ENCODE measurements at regions not wholly inside any gene's neighbourhood (a gene's known extent, or its start where the extent isn't known, plus 50 kb on each side); places are given as distances from the start of the nearest gene placed in this dataset.

DNA sequence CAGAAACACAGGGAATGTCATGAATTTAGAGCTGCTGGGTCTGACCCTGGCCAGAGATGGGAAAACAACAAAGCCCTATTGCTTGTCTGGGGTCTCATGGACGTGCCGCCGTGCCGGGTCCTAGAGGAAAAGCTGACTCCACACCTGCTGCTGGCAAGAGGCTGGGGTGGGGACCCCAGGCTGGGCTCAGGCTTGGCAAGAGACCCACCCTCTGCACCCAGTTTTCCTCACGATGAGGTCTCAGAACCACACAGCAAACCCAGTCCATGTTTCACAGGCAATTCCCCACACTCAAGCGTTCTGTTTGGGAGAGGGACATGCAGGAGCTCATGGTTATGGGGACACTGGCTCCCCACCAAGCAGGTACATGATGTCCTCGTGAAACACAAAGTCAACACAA is 367.3 kb upstream of the SALL3 start:
- no peaks in the 10 kb centered on the region for H3K79me2 ChIP-seq (ENCODE audit: low read length)
- no peak overlapping the region for H3K9ac ChIP-seq (ENCODE audit: low read length)
- no peaks in the 10 kb centered on the region for H3K4me1 ChIP-seq (ENCODE audit: low read length)
- H3K27ac ChIP-seq (ENCODE audit: low read length): no peak overlapping the region
- H3K27me3 ChIP-seq (ENCODE audit: low read depth, low read length): no peaks in the 10 kb centered on the region
- no peaks in the 10 kb centered on the region for H3K9me3 ChIP-seq (ENCODE audit: insufficient read depth, low read length)
- no peak overlapping the region for H3K4me3 ChIP-seq (ENCODE audit: low read length)
- no peaks in the 10 kb centered on the region for H4K20me1 ChIP-seq (ENCODE audit: insufficient read depth, low read length)
- no peak for TF ChIP-seq EZH2phosphoT487 (IDR thresholded peaks at IDR 0.05; ENCODE audit: low read depth)
- TF ChIP-seq, protein P1, sequence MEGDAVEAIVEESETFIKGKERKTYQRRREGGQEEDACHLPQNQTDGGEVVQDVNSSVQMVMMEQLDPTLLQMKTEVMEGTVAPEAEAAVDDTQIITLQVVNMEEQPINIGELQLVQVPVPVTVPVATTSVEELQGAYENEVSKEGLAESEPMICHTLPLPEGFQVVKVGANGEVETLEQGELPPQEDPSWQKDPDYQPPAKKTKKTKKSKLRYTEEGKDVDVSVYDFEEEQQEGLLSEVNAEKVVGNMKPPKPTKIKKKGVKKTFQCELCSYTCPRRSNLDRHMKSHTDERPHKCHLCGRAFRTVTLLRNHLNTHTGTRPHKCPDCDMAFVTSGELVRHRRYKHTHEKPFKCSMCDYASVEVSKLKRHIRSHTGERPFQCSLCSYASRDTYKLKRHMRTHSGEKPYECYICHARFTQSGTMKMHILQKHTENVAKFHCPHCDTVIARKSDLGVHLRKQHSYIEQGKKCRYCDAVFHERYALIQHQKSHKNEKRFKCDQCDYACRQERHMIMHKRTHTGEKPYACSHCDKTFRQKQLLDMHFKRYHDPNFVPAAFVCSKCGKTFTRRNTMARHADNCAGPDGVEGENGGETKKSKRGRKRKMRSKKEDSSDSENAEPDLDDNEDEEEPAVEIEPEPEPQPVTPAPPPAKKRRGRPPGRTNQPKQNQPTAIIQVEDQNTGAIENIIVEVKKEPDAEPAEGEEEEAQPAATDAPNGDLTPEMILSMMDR (IDR thresholded peaks at IDR 0.05; ENCODE audit: low read depth, low read length): no peak
- no peak overlapping the region for H3K4me2 ChIP-seq (ENCODE audit: low read length)
- H2AFZ ChIP-seq (ENCODE audit: low read depth, low read length): no peak overlapping the region
- H3K36me3 ChIP-seq (replicated peaks; ENCODE audit: low read depth, low read length): no peaks in the 10 kb centered on the region

DNA sequence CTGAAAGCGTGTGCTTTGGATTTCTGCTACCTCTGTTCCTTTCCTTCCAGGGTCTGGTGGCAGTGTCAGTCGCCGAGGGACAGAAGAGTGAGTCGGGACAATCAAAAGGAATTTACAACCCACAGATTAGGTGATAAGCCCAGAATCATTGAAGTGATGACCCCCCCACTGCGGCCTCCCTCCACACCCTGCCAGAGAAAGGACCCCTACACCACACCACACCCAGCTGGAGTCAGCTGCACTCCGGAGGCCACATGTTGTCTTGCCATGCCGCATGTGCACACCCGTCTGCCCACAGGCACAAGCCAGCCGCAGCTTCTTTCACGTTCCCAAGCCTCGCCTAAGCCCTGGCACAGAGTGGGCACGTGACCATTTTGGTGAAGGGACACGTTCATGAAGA is 366.8 kb upstream of the SALL3 start:
- no peak overlapping the region for H3K4me2 ChIP-seq (ENCODE audit: low read length)

DNA sequence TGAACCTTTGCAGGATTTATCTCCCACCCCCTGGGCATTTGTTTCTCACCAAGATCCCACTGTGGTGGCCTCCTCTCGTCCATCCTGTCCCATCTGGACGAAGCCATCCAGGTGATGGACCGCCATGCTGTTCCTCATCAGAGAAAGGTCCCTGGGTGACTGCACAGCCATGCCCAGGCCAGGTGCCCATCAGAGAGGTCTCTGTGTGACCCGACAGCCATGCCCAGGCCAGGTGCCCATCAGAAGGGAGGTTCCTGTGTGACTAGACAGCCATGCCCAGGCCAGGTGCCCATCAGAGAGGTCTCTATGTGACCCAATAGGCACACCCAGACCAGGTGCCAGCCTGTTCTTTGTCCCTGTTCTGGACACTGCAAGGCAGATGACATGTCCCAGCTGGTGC is 360.9 kb upstream of the SALL3 start:
- Histone ChIP-seq H3K9me3 (ENCODE audit: insufficient read depth, low read length) (no peaks in the 10 kb centered on the region), H2AFZ (ENCODE audit: low read depth, low read length) (no peak overlapping the region), H3K4me2 (ENCODE audit: low read length) (no peak overlapping the region), H3K36me3 (replicated peaks; ENCODE audit: low read depth, low read length) (no peaks in the 10 kb centered on the region), H3K4me3 (ENCODE audit: low read length) (no peak overlapping the region), H4K20me1 (ENCODE audit: insufficient read depth, low read length) (no peaks in the 10 kb centered on the region), H3K9ac (ENCODE audit: low read length) (no peak overlapping the region), H3K79me2 (ENCODE audit: low read length) (no peaks in the 10 kb centered on the region), H3K27ac (ENCODE audit: low read length) (no peak overlapping the region), H3K27me3 (ENCODE audit: low read depth, low read length) (no peaks in the 10 kb centered on the region), H3K4me1 (ENCODE audit: low read length) (no peaks in the 10 kb centered on the region)
- TF ChIP-seq, protein P1 (IDR thresholded peaks at IDR 0.05; ENCODE audit: low read depth, low read length): no peak
- TF ChIP-seq EZH2phosphoT487 (IDR thresholded peaks at IDR 0.05; ENCODE audit: low read depth): no peak

More for the DNA sequence above, 366.8 kb upstream of the SALL3 start:
- H3K27me3 ChIP-seq (ENCODE audit: low read depth, low read length): no peaks in the 10 kb centered on the region
- H3K79me2 ChIP-seq (ENCODE audit: low read length): no peaks in the 10 kb centered on the region
- no peaks in the 10 kb centered on the region for H3K9me3 ChIP-seq (ENCODE audit: insufficient read depth, low read length)
- no peaks in the 10 kb centered on the region for H3K4me1 ChIP-seq (ENCODE audit: low read length)
- no peak overlapping the region for H2AFZ ChIP-seq (ENCODE audit: low read depth, low read length)
- H4K20me1 ChIP-seq (ENCODE audit: insufficient read depth, low read length): no peaks in the 10 kb centered on the region
- TF ChIP-seq, protein P1 (IDR thresholded peaks at IDR 0.05; ENCODE audit: low read depth, low read length): no peak
- no peak for TF ChIP-seq EZH2phosphoT487 (IDR thresholded peaks at IDR 0.05; ENCODE audit: low read depth)
- H3K27ac ChIP-seq (ENCODE audit: low read length): no peak overlapping the region
- H3K4me3 ChIP-seq (ENCODE audit: low read length): no peak overlapping the region
- no peaks in the 10 kb centered on the region for H3K36me3 ChIP-seq (replicated peaks; ENCODE audit: low read depth, low read length)
- no peak overlapping the region for H3K9ac ChIP-seq (ENCODE audit: low read length)

DNA sequence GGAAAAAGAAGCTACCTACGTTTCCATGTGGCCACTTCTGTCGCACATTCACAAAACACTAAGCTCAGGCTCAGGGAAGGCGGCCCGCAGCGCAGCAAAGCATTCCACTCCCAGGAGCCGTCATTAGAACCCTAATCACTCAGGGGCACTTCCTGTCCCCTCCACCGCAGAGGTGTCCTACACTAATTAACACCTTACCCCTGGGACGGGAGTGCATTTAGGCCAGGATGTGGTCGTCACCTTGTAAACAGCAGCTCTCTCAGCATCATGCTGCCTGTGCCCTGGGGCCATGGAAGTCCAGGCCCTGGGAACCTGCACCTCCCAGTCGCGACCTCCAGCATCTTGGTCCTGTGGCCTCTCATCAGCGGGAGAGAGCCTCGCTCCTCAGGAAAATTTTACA is 359.8 kb upstream of the SALL3 start:
- Histone ChIP-seq H4K20me1 (ENCODE audit: insufficient read depth, low read length) (no peaks in the 10 kb centered on the region), H3K27me3 (ENCODE audit: low read depth, low read length) (no peaks in the 10 kb centered on the region), H3K4me3 (ENCODE audit: low read length) (no peak overlapping the region), H3K9me3 (ENCODE audit: insufficient read depth, low read length) (no peaks in the 10 kb centered on the region), H3K9ac (ENCODE audit: low read length) (no peak overlapping the region), H3K4me1 (ENCODE audit: low read length) (no peaks in the 10 kb centered on the region), H3K36me3 (replicated peaks; ENCODE audit: low read depth, low read length) (no peaks in the 10 kb centered on the region), H3K4me2 (ENCODE audit: low read length) (no peak overlapping the region), H3K79me2 (ENCODE audit: low read length) (no peaks in the 10 kb centered on the region), H3K27ac (ENCODE audit: low read length) (no peak overlapping the region), H2AFZ (ENCODE audit: low read depth, low read length) (no peak overlapping the region)
- no peak for TF ChIP-seq EZH2phosphoT487 (IDR thresholded peaks at IDR 0.05; ENCODE audit: low read depth)
- TF ChIP-seq, protein P1 (IDR thresholded peaks at IDR 0.05; ENCODE audit: low read depth, low read length): no peak
